Nephron progenitor cell (in vitro differentiated cells): ENCODE measurements at regions not wholly inside any gene's neighbourhood (a gene's known extent, or its start where the extent isn't known, plus 50 kb on each side); places are given as distances from the start of the nearest gene placed in this dataset.

Experiments used
- DNase-seq: peaks from one replicate; pipeline ENCODE4 v3.0.0; 2021
- H3K27ac Mint-ChIP-seq: 2 replicates; pipeline ENCODE4 v1.8.0; 2021; ENCODE audit warnings: mild to moderate bottlenecking, moderate library complexity, mixed read lengths
- H3K27me3 Mint-ChIP-seq: 2 replicates; pipeline ENCODE4 v1.8.0; 2021; ENCODE audit warnings: mild to moderate bottlenecking, low read depth, mixed read lengths; ENCODE audit not compliant: poor library complexity
- H3K36me3 Mint-ChIP-seq: 2 replicates; pipeline ENCODE4 v1.8.0; 2021; ENCODE audit warnings: low read depth, mixed read lengths
- H3K4me1 Mint-ChIP-seq: 2 replicates; pipeline ENCODE4 v1.8.0; 2021; ENCODE audit warnings: mixed read lengths
- H3K4me3 Mint-ChIP-seq: 2 replicates; pipeline ENCODE4 v1.8.0; 2021; ENCODE audit warnings: mild to moderate bottlenecking, moderate library complexity, mixed read lengths
- H3K9me3 Mint-ChIP-seq: 2 replicates; pipeline ENCODE4 v1.8.0; 2021; ENCODE audit warnings: mild to moderate bottlenecking, moderate library complexity, mixed read lengths
- TF ChIP-seq, protein P1 (sequence below): fragments of 200-600 bp; sonication (generic); IDR thresholded peaks from 2 replicates; pipeline ENCODE4 v1.5.0; 2021; ENCODE audit warnings: antibody characterized with exemption

DNA sequence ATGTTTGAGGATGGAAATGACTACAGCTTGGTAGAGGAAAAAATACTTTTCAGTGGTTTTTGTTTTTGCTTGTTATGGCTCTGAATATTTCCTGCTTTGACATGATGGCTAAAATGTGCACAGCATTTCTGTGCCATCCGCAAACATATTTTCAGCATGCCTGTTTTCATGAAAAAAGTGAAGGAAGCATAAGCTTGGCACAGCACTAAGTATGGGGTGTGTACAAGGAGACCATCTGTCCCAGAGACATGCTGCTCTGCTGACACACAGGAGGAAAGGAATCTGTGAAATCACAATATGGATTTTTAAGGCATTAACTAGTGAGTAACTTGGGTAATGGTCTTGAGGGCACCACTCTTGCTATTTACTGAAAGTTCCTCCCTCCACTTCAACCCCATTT, 595.5 kb downstream of the RWDD3 start:
- TF ChIP-seq, protein P1, sequence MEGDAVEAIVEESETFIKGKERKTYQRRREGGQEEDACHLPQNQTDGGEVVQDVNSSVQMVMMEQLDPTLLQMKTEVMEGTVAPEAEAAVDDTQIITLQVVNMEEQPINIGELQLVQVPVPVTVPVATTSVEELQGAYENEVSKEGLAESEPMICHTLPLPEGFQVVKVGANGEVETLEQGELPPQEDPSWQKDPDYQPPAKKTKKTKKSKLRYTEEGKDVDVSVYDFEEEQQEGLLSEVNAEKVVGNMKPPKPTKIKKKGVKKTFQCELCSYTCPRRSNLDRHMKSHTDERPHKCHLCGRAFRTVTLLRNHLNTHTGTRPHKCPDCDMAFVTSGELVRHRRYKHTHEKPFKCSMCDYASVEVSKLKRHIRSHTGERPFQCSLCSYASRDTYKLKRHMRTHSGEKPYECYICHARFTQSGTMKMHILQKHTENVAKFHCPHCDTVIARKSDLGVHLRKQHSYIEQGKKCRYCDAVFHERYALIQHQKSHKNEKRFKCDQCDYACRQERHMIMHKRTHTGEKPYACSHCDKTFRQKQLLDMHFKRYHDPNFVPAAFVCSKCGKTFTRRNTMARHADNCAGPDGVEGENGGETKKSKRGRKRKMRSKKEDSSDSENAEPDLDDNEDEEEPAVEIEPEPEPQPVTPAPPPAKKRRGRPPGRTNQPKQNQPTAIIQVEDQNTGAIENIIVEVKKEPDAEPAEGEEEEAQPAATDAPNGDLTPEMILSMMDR: no peak

DNA sequence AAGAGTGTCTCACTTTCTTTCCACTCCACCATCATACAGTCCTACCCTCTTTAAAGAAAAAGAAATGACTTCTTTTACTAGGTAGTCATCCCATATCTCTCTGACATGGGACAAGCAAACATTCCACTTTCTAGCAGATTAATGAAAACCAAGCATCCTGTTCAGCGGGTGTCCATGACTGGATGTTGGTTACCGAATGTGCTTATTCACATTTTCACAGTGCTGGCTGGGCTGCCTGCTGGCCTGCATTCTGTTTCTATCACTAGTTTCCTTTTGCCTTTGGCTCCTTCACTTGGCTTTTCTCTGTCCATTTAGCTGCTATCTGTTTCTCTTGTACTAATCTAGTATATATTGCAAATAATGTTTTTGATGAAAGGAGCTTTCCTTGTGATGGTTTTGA, 598.4 kb downstream of the RWDD3 start:
- Mint-ChIP-seq H3K4me1 (no peaks in the 10 kb centered on the region), H3K36me3 (peaks cover 13% of the 10 kb centered on the region), H3K27me3 (no peaks in the 10 kb centered on the region), H3K9me3 (peaks cover 23% of the 10 kb centered on the region), H3K4me3 (no peak overlapping the region), H3K27ac (no peak overlapping the region)
- TF ChIP-seq, protein P1: no peak
- DNase-seq: no peak

More for the DNA sequence above, 595.5 kb downstream of the RWDD3 start:
- H3K36me3 Mint-ChIP-seq: no peaks in the 10 kb centered on the region
- DNase-seq: no peak
- H3K4me1 Mint-ChIP-seq: no peaks in the 10 kb centered on the region
- no peak overlapping the region for H3K4me3 Mint-ChIP-seq
- H3K27ac Mint-ChIP-seq: no peak overlapping the region
- no peaks in the 10 kb centered on the region for H3K9me3 Mint-ChIP-seq
- no peaks in the 10 kb centered on the region for H3K27me3 Mint-ChIP-seq

DNA sequence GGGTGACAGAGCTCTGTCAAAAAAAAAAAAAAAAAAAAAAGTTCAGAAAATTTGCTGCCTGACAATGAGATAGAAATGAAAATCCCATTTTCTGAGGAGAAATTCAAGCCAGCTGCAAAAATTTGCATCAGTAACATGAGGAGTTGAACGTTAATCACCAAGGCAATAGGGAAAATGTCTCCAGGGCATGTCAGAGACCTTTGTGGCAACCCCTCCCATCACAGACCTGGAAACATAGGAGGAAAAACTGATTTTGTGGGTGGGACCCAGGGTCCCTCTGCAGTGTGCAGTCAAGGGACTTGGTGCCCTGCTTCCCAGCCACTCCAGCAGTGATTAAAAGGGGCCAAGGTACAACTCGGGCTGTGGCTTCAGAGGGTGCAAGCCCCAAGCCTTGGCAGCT, 615.4 kb downstream of the RWDD3 start:
- H3K27ac Mint-ChIP-seq: no peak overlapping the region
- H3K9me3 Mint-ChIP-seq: no peaks in the 10 kb centered on the region
- H3K36me3 Mint-ChIP-seq: no peaks in the 10 kb centered on the region
- H3K27me3 Mint-ChIP-seq: peaks cover 3% of the 10 kb centered on the region
- no peak for DNase-seq
- H3K4me1 Mint-ChIP-seq: no peaks in the 10 kb centered on the region
- TF ChIP-seq, protein P1: no peak
- no peak overlapping the region for H3K4me3 Mint-ChIP-seq

GRCh38 chr1:95850165-95850649, 616.2 kb downstream of the RWDD3 start:
- Mint-ChIP-seq H3K4me3 (no peak overlapping the region), H3K9me3 (no peaks in the 10 kb centered on the region), H3K27ac (no peak overlapping the region), H3K27me3 (peaks cover 3% of the 10 kb centered on the region), H3K36me3 (no peaks in the 10 kb centered on the region), H3K4me1 (no peaks in the 10 kb centered on the region)
- TF ChIP-seq, protein P1: no peak
- no peak for DNase-seq

GRCh38 chr1:95850763-95851162, 616.8 kb downstream of the RWDD3 start:
- H3K4me3 Mint-ChIP-seq: no peak overlapping the region
- TF ChIP-seq, protein P1: no peak
- H3K27ac Mint-ChIP-seq: no peak overlapping the region
- peaks cover 3% of the 10 kb centered on the region for H3K27me3 Mint-ChIP-seq
- no peaks in the 10 kb centered on the region for H3K36me3 Mint-ChIP-seq
- H3K4me1 Mint-ChIP-seq: no peaks in the 10 kb centered on the region
- no peak for DNase-seq
- H3K9me3 Mint-ChIP-seq: no peaks in the 10 kb centered on the region

- peak; percentile 3 for DNase-seq
- Mint-ChIP-seq H3K4me1 (no peaks in the 10 kb centered on the region), H3K36me3 (no peaks in the 10 kb centered on the region), H3K9me3 (no peaks in the 10 kb centered on the region), H3K4me3 (no peak overlapping the region), H3K27ac (no peak overlapping the region), H3K27me3 (peaks cover 3% of the 10 kb centered on the region)
- TF ChIP-seq, protein P1: no peak
Measured at GRCh38 chr1:95852483-95853070, 618.6 kb downstream of the RWDD3 start.
